Stimulated activated effector memory CD8-positive, alpha-beta T cell treated with anti-CD3 and anti-CD28 coated beads, Interleukin-12 subunit alpha, Interleukin-12 subunit beta, amount 100 ng/mL, for 72 hours (primary cell): ENCODE measurements at regions not wholly inside any gene's neighbourhood (a gene's known extent, or its start where the extent isn't known, plus 50 kb on each side); places are given as distances from the start of the nearest gene placed in this dataset.

Experiments
- ATAC-seq: fragments of 150-1000 bp; cut with Tn5 transposase; 2 replicates; pipeline ENCODE4 v1.10.0; 2021
- DNase-seq, 2 donors: peaks; one replicate each; pipeline ENCODE4 v3.0.0; 2021 to 2022; ENCODE audit warnings: low spot score in 2 of 2
- H3K27ac Mint-ChIP-seq: one replicate; pipeline ENCODE4 v1.8.0; 2022; ENCODE audit warnings: mild to moderate bottlenecking, mixed read lengths
- H3K36me3 Mint-ChIP-seq: one replicate; pipeline ENCODE4 v1.8.0; 2022; ENCODE audit warnings: mild to moderate bottlenecking, mixed read lengths
- H3K4me1 Mint-ChIP-seq: one replicate; pipeline ENCODE4 v1.8.0; 2022; ENCODE audit warnings: mixed read lengths
- H3K4me3 Mint-ChIP-seq: one replicate; pipeline ENCODE4 v1.8.0; 2022; ENCODE audit warnings: mild to moderate bottlenecking, mixed read lengths
- H3K9me3 Mint-ChIP-seq: one replicate; pipeline ENCODE4 v1.8.0; 2022; ENCODE audit warnings: mixed read lengths

DNA sequence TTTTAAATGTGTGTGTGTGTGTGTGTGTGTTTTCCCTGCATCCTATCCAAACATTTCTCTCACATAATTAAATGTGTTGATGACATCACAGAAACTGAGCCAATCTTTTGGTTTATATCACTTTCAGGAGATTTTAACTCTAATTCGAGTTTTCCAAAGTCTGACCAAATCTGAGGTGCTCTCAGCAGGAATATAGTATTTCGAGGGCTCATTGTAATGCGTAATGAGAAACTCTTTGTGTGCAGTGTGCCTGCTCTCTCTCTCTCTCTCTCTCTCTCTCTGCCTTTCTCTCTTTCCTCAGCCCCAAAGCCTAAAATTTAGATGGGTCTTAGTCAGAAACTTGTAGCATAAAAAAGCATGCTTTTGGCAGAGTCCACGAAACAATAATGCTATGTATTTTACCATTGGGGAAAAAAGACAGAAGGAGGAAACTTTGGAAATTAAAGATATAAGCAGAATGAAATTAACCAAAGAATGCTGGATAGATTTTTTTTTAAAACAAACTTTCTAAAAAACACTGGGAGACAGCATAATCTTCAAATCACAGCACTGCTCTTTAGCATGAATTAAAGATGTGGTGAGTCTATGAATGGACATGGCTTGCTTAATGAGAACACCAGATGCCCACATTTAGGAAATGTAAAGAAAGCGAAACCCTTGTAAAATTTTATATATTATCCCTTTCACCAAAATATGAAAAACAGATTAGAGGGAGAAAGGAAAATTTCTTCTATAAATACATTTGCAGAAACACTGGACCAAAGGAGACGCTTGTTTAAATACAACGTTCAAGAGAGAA is 206.8 kb upstream of the HABP2 start:
- DNase-seq (no peak), ATAC-seq (no peak)
- no peak overlapping the region for H3K27ac Mint-ChIP-seq
- H3K4me1 Mint-ChIP-seq: no peaks in the 10 kb centered on the region
- H3K4me3 Mint-ChIP-seq: no peak overlapping the region
- no peaks in the 10 kb centered on the region for H3K9me3 Mint-ChIP-seq
- no peaks in the 10 kb centered on the region for H3K36me3 Mint-ChIP-seq

DNA sequence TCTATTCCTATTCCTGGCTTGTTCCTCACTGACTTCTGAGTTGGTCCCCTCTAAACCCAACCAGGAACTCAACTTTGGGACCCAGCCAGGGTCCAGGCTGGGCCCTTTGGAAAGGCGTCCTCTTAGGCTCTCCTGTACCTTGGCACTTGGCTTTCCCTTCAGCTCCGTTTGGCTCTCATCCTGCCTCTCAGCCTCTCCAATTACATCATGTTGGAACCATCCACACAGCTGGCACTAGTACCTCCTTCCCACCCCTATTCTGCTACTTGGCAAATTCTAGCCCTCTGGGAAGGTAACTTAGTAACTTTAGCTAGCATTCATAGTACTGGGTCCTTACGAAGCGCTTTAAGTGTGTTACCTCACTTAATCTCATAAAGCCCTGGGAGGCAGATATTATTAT is 205.3 kb upstream of the HABP2 start:
- ATAC-seq (no peak), DNase-seq (no peak)
- H3K9me3 Mint-ChIP-seq: no peaks in the 10 kb centered on the region
- no peak overlapping the region for H3K27ac Mint-ChIP-seq
- H3K36me3 Mint-ChIP-seq: no peaks in the 10 kb centered on the region
- no peak overlapping the region for H3K4me3 Mint-ChIP-seq
- no peaks in the 10 kb centered on the region for H3K4me1 Mint-ChIP-seq

DNA sequence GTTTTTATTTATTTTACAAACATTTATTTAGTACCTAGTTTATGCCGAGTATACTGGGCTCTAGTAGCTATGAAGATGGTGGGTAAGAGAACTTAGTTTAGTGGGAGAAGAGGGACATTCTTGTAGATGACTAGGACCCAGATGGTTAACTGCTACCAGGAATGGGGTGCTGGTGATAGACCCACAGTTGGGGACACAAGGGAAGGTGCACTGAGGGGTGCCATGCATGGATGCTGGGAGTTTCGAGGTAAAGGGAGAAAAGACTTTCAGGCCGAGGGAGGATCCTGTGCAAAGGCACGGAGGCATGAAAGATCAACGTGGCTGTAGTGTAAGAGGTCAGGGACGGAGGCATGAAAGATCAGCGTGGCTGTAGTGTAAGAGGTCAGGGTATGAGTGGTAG is 204.2 kb upstream of the HABP2 start:
- no peaks in the 10 kb centered on the region for H3K36me3 Mint-ChIP-seq
- DNase-seq (no peak), ATAC-seq (no peak)
- H3K4me3 Mint-ChIP-seq: no peak overlapping the region
- no peaks in the 10 kb centered on the region for H3K9me3 Mint-ChIP-seq
- no peaks in the 10 kb centered on the region for H3K4me1 Mint-ChIP-seq
- H3K27ac Mint-ChIP-seq: no peak overlapping the region

DNA sequence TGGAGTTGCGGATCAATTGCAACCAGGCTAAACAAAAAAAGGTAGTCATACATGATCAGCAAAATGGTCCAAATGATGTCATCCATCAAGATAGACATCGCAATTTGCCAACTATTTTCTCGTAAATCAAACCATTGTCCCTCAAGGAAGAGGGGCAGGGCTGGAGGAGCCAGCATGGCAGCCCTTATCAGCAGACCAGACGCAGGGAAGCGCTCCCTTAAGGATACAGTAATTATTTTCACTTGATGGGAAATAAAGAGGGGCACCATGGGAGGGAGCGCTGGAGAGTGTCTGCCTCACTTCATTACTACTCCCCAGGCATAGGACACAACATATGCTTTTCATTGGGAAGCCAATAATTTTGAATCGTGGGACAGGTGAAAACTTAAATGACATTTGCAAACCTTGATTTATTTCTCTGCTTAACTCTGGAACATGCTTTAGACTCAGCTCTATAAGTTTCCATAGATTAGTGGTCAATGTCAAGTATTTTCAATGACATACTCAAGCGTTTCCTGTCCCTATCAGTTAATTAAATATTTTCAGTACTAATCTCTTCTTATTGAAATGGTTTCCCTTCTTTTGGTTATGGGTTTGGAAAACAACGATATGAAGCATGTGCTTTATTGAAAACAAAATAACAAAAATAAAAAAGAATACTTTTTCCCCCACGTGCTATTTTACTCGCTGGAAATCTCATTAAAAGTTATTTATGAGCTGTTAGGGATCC is 202.4 kb upstream of the HABP2 start:
- no peak for ATAC-seq
- no peak overlapping the region for H3K27ac Mint-ChIP-seq
- H3K4me1 Mint-ChIP-seq: no peaks in the 10 kb centered on the region
- H3K9me3 Mint-ChIP-seq: no peaks in the 10 kb centered on the region
- H3K36me3 Mint-ChIP-seq: no peaks in the 10 kb centered on the region
- H3K4me3 Mint-ChIP-seq: no peak overlapping the region
- DNase-seq: no peak

DNA sequence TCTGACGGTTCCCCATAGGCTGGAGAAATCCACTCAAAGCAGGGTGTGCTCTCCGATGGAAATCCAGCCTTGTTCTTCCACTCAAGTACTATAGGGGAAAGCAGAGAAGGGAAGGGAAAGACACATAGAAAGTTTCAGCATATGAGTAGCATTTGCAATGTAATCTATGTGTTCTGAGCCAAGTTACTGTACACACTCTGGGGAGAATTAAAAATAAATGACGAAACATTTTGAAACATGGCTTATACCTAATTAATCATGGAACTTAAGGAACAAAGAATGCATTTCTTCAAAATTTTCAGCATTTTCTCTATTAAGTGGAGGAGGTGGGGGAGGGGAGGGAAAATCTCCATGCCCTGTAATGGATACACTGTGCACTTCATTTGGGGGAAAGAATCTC is 198.1 kb upstream of the HABP2 start:
- no peak overlapping the region for H3K4me3 Mint-ChIP-seq
- ATAC-seq: no peak

GRCh38 chr10:113356794-113357680 is 195.8 kb upstream of the HABP2 start:
- Mint-ChIP-seq H3K9me3 (no peaks in the 10 kb centered on the region), H3K4me1 (peaks cover under 1% of the 10 kb centered on the region), H3K36me3 (no peaks in the 10 kb centered on the region), H3K27ac (no peak overlapping the region), H3K4me3 (no peak overlapping the region)
- ATAC-seq: no peak
- DNase-seq: no peak

More for the DNA sequence above, 198.1 kb upstream of the HABP2 start:
- Mint-ChIP-seq H3K4me1 (no peaks in the 10 kb centered on the region), H3K27ac (no peak overlapping the region), H3K36me3 (no peaks in the 10 kb centered on the region), H3K9me3 (no peaks in the 10 kb centered on the region)
- no peak for DNase-seq

DNA sequence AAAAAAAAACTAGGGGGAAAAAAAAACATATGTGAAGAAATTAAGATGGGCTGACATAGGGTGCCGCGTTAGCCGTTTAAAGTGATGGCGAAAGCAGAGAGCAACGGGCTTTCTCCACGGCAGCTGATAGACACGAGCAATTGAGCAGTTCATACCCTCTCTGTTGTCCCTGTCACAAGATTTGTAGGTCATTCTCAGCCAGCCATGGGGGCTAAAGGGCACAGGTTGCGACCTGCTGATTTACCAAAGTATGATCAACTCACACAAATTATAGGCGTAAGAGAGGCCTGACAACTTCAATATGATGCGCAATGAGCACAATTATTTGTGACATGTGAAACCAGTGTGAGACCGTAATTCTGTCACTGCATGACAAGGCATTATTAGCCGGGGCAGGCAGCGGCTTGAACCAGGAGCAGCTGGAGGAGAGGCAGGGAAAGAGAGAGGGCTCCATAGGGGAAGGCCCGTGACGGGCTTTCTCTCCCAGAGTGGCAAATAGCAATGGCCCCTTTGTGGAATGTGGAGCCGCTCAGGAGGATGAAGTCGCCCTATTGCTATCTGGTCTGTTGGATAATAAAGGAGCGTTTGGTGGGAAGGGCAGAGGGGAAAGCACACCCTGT is 195.1 kb upstream of the HABP2 start:
- H3K9me3 Mint-ChIP-seq: no peaks in the 10 kb centered on the region
- no peak overlapping the region for H3K4me3 Mint-ChIP-seq
- no peak for ATAC-seq
- H3K4me1 Mint-ChIP-seq: peaks cover 6% of the 10 kb centered on the region
- DNase-seq: no peak
- H3K27ac Mint-ChIP-seq: no peak overlapping the region
- no peaks in the 10 kb centered on the region for H3K36me3 Mint-ChIP-seq

GRCh38 chr10:113359655-113360054 is 193.2 kb upstream of the HABP2 start:
- H3K9me3 Mint-ChIP-seq: no peaks in the 10 kb centered on the region
- ATAC-seq (no peak), DNase-seq (no peak)
- H3K4me1 Mint-ChIP-seq: peaks cover 6% of the 10 kb centered on the region
- no peaks in the 10 kb centered on the region for H3K36me3 Mint-ChIP-seq
- H3K27ac Mint-ChIP-seq: no peak overlapping the region
- no peak overlapping the region for H3K4me3 Mint-ChIP-seq

- DNase-seq: no peak
- Mint-ChIP-seq H3K36me3 (no peaks in the 10 kb centered on the region), H3K4me1 (peaks cover 6% of the 10 kb centered on the region), H3K27ac (no peak overlapping the region), H3K9me3 (no peaks in the 10 kb centered on the region), H3K4me3 (no peak overlapping the region)
- ATAC-seq: no peak
Observed at GRCh38 chr10:113360870-113361269, 192.0 kb upstream of the HABP2 start.

- peak; percentile 34 for ATAC-seq
- no peak overlapping the region for H3K27ac Mint-ChIP-seq
- H3K36me3 Mint-ChIP-seq: no peaks in the 10 kb centered on the region
- no peaks in the 10 kb centered on the region for H3K9me3 Mint-ChIP-seq
- no peak for DNase-seq
- peaks cover 6% of the 10 kb centered on the region for H3K4me1 Mint-ChIP-seq
- H3K4me3 Mint-ChIP-seq: no peak overlapping the region
Observed at GRCh38 chr10:113362645-113363091, 190.2 kb upstream of the HABP2 start.

- H3K27ac Mint-ChIP-seq: no peak overlapping the region
- H3K9me3 Mint-ChIP-seq: no peaks in the 10 kb centered on the region
- H3K36me3 Mint-ChIP-seq: no peaks in the 10 kb centered on the region
- ATAC-seq (no peak), DNase-seq (no peak)
- H3K4me1 Mint-ChIP-seq: peaks cover 6% of the 10 kb centered on the region
- no peak overlapping the region for H3K4me3 Mint-ChIP-seq
Observed at GRCh38 chr10:113364227-113364626, 188.6 kb upstream of the HABP2 start.

- Mint-ChIP-seq H3K9me3 (no peaks in the 10 kb centered on the region), H3K4me3 (no peak overlapping the region), H3K27ac (no peak overlapping the region), H3K4me1 (no peaks in the 10 kb centered on the region), H3K36me3 (no peaks in the 10 kb centered on the region)
- DNase-seq: no peak
- no peak for ATAC-seq
Observed at GRCh38 chr10:113368666-113369364, 184.0 kb upstream of the HABP2 start.

DNA sequence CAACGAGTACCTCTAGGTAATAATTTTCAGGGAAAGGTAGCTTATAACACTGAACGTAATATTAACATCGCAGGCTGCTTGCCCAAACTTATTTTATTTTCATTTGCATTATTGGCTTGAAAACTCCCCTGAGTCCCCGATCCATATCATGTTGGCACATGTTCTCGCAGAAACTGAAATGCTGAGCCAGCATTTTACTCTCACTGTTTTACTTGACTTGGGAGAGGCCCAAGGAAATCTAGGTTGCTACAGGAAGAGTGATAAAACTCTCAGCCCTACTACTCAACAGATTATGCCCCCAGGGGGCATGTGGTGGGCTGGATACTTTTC is 183.5 kb upstream of the HABP2 start:
- Mint-ChIP-seq H3K36me3 (no peaks in the 10 kb centered on the region), H3K4me3 (no peak overlapping the region), H3K27ac (no peak overlapping the region), H3K9me3 (no peaks in the 10 kb centered on the region), H3K4me1 (no peaks in the 10 kb centered on the region)
- ATAC-seq (no peak), DNase-seq (no peak)

GRCh38 chr10:113376428-113376827 is 176.4 kb upstream of the HABP2 start:
- peaks cover 3% of the 10 kb centered on the region for H3K4me1 Mint-ChIP-seq
- no peak overlapping the region for H3K4me3 Mint-ChIP-seq
- H3K9me3 Mint-ChIP-seq: no peaks in the 10 kb centered on the region
- DNase-seq (no peak), ATAC-seq (no peak)
- no peaks in the 10 kb centered on the region for H3K36me3 Mint-ChIP-seq
- H3K27ac Mint-ChIP-seq: no peak overlapping the region

GRCh38 chr10:113379091-113379490 is 173.8 kb upstream of the HABP2 start:
- Mint-ChIP-seq H3K9me3 (no peaks in the 10 kb centered on the region), H3K36me3 (no peaks in the 10 kb centered on the region)
- ATAC-seq: no peak

More at GRCh38 chr10:113379091-113379490, 173.8 kb upstream of the HABP2 start:
- Mint-ChIP-seq H3K4me3 (no peak overlapping the region), H3K27ac (no peak overlapping the region), H3K4me1 (peaks cover 16% of the 10 kb centered on the region)
- no peak for DNase-seq
